VCaP (cell line): ENCODE measurements at regions not wholly inside any gene's neighbourhood (a gene's known extent, or its start where the extent isn't known, plus 50 kb on each side); places are given as distances from the start of the nearest gene placed in this dataset.

ENCODE experiments used
- H3K27ac ChIP-seq: fragments of 450-650 bp; 2 replicates; pipeline ENCODE4 v1.5.1; 2017
- TF ChIP-seq, protein P1 (sequence below): fragments of 450-650 bp; conservative IDR thresholded peaks from 2 replicates; pipeline ENCODE4 v1.5.1; 2017; ENCODE audit warnings: mild to moderate bottlenecking, moderate library complexity

DNA sequence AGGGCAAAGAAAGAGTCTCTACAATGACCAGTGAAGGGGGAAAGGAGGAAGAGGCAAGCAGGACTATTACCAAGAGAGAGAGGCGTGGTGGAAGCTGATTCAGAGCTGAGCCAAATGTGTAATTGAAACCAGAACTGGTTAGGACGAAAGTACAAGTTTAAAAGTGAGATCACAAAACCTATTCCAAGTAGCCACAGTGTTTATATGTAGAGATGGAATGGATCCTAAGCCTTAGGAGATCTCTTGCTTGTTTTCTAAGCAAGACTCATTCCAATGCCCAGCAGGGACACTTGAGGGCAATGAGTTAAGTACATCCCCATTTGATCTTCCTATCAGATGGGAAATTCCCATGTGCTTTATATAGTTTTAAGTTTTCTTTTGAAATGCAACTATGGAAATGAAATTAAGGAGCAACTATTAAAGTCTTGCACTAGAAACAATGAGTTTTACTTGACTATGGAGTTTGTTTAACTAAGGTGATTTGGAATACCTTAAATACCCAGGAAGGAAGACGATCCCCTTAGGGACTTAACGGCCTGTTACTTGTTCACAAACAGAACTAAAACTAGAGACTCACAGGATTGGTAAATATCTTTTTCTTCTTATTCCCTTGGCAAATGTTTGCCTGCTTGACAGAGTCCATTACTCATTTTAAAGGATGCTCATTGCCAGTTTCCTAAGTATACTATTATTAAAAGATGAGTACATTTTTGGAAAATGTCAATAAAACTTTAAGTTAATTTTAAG is 51.1 kb upstream of the SNX2 start:
- TF ChIP-seq, protein P1, sequence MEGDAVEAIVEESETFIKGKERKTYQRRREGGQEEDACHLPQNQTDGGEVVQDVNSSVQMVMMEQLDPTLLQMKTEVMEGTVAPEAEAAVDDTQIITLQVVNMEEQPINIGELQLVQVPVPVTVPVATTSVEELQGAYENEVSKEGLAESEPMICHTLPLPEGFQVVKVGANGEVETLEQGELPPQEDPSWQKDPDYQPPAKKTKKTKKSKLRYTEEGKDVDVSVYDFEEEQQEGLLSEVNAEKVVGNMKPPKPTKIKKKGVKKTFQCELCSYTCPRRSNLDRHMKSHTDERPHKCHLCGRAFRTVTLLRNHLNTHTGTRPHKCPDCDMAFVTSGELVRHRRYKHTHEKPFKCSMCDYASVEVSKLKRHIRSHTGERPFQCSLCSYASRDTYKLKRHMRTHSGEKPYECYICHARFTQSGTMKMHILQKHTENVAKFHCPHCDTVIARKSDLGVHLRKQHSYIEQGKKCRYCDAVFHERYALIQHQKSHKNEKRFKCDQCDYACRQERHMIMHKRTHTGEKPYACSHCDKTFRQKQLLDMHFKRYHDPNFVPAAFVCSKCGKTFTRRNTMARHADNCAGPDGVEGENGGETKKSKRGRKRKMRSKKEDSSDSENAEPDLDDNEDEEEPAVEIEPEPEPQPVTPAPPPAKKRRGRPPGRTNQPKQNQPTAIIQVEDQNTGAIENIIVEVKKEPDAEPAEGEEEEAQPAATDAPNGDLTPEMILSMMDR: no peak
- no peak overlapping the region for H3K27ac ChIP-seq
